ENCODE measurements at regions not wholly inside any gene's neighbourhood (a gene's known extent, or its start where the extent isn't known, plus 50 kb on each side); places are given as distances from the start of the nearest gene placed in this dataset.

GRCh38 chr2:187084524-187084923 is 235.6 kb upstream of the ZSWIM2 start:
- no peak for TF ChIP-seq POLR2A (IDR thresholded peaks at IDR 0.05)
- no peak for TF ChIP-seq CTCF (IDR thresholded peaks at IDR 0.05)
- TF ChIP-seq POLR2AphosphoS5 (IDR thresholded peaks at IDR 0.05), result no peak

Data from suprapubic skin (tissue), 4 donors.